IMR-90 (cell line): ENCODE measurements at regions not wholly inside any gene's neighbourhood (a gene's known extent, or its start where the extent isn't known, plus 50 kb on each side); places are given as distances from the start of the nearest gene placed in this dataset.

Experiments used
- CTCF ChIP-seq: conservative IDR thresholded peaks from 2 replicates; pipeline ENCODE4 v1.5.1; 2012; ENCODE audit warnings: mild to moderate bottlenecking, low read depth, low read length, improper control_type of control experiment
- POLR2A ChIP-seq: IDR thresholded peaks from 2 replicates; pipeline ENCODE4 v1.6.1; 2012; ENCODE audit warnings: mild to moderate bottlenecking, low read depth, low read length

- no peak for TF ChIP-seq POLR2A
- no peak for TF ChIP-seq CTCF
These were observed 147.5 kb upstream of the MME start for GRCh38 chr3:154932633-154933032.
